Vagina (tissue), 2 donors: ENCODE measurements at regions not wholly inside any gene's neighbourhood (a gene's known extent, or its start where the extent isn't known, plus 50 kb on each side); places are given as distances from the start of the nearest gene placed in this dataset.

Experiments used
- DNase-seq, 2 donors: peaks; one replicate each; pipeline ENCODE4 v3.0.0-alpha.2; 2017; ENCODE audit errors: extremely low spot score in 2 of 2
- H3K27ac ChIP-seq: fragments of 200-600 bp; sonication (generic); one replicate; pipeline ENCODE4 v1.5.1; 2019
- H3K27me3 ChIP-seq: fragments of 200-600 bp; sonication (generic); one replicate; pipeline ENCODE4 v1.5.1; 2019
- H3K36me3 ChIP-seq, 2 donors: fragments of 200-600 bp; sonication (generic); one replicate each; pipeline ENCODE4 v1.5.1; 2017 to 2019
- H3K4me1 ChIP-seq: fragments of 200-600 bp; sonication (generic); one replicate; pipeline ENCODE4 v1.5.1; 2019
- H3K4me3 ChIP-seq, 2 donors: fragments of 200-600 bp; sonication (generic); 1 replicate in 1 of 2; 2 replicates in 1 of 2; pipeline ENCODE4 v1.5.1; 2016 to 2019
- H3K9me3 ChIP-seq: fragments of 200-600 bp; sonication (generic); one replicate; pipeline ENCODE4 v1.5.1; 2019
- CTCF ChIP-seq, 3 experiments: fragments of 450-650 bp in 2 of 3; fragments of 200-600 bp in 1 of 3; sonication (generic) in 1 of 3; IDR thresholded peaks; one replicate each; pipeline ENCODE4 v1.5.1; 2017 to 2019; ENCODE audit warnings: antibody characterized with exemption in 3 of 3, mild to moderate bottlenecking in 2 of 3, moderate library complexity in 2 of 3
- POLR2A ChIP-seq, 2 donors: fragments of 450-650 bp; IDR thresholded peaks; one replicate each; pipeline ENCODE4 v1.6.1; 2017; ENCODE audit warnings: antibody characterized with exemption in 2 of 2, mild to moderate bottlenecking in 2 of 2, moderate library complexity in 2 of 2
- POLR2AphosphoS5 ChIP-seq, 2 donors: sonication (generic); formaldehyde crosslinking; IDR thresholded peaks; one replicate each; pipeline ENCODE4 v1.9.0; 2017; ENCODE audit warnings: antibody characterized with exemption in 2 of 2, mild to moderate bottlenecking in 2 of 2, low read depth in 1 of 2; ENCODE audit not compliant: insufficient read depth in 1 of 2
- intact Hi-C: fragments of 100-400 bp; cut with DNase I; formaldehyde crosslinking; loops from one replicate; pipeline ENCODE4 v1.15.1; 2023

- no peaks in the 10 kb centered on the region for H3K27me3 ChIP-seq
- no peak for TF ChIP-seq POLR2A (IDR thresholded peaks at IDR 0.05)
- no peak for TF ChIP-seq POLR2AphosphoS5 (IDR thresholded peaks at IDR 0.05; ENCODE audit: insufficient read depth in 1 of 2, low read depth in 1 of 2)
- no peak for TF ChIP-seq CTCF (IDR thresholded peaks at IDR 0.05)
- intact Hi-C loops, result no loop called here
- H3K4me3 ChIP-seq, result no peak overlapping the region
- no peaks in the 10 kb centered on the region for H3K9me3 ChIP-seq
- H3K4me1 ChIP-seq, result no peaks in the 10 kb centered on the region
- H3K27ac ChIP-seq, result no peak overlapping the region
- peak in 1 of 2 donors; percentile 29 for DNase-seq
- no peaks in the 10 kb centered on the region for H3K36me3 ChIP-seq
Measured at GRCh38 chr5:38653389-38653788, 96.9 kb upstream of the LIFR start.

GRCh38 chr5:38655691-38656090 lies 99.2 kb upstream of the LIFR start:
- TF ChIP-seq CTCF (IDR thresholded peaks at IDR 0.05), result no peak
- no peak for TF ChIP-seq POLR2A (IDR thresholded peaks at IDR 0.05)
- no peak for TF ChIP-seq POLR2AphosphoS5 (IDR thresholded peaks at IDR 0.05; ENCODE audit: insufficient read depth in 1 of 2, low read depth in 1 of 2)
- Histone ChIP-seq H3K27ac (no peak overlapping the region), H3K36me3 (no peaks in the 10 kb centered on the region), H3K4me1 (no peaks in the 10 kb centered on the region), H3K27me3 (no peaks in the 10 kb centered on the region), H3K9me3 (no peaks in the 10 kb centered on the region), H3K4me3 (no peak overlapping the region)
- no peak for DNase-seq
- intact Hi-C loops, result no loop called here

- TF ChIP-seq POLR2AphosphoS5 (IDR thresholded peaks at IDR 0.05; ENCODE audit: insufficient read depth in 1 of 2, low read depth in 1 of 2) (no peak), POLR2A (IDR thresholded peaks at IDR 0.05) (no peak), CTCF (IDR thresholded peaks at IDR 0.05) (no peak)
- intact Hi-C loops, result no loop called here
- Histone ChIP-seq H3K27ac (no peak overlapping the region), H3K4me1 (no peaks in the 10 kb centered on the region), H3K4me3 (no peak overlapping the region), H3K9me3 (no peaks in the 10 kb centered on the region), H3K36me3 (no peaks in the 10 kb centered on the region), H3K27me3 (no peaks in the 10 kb centered on the region)
- DNase-seq, result no peak
Measured at GRCh38 chr5:38656568-38656967, 100.1 kb upstream of the LIFR start.

- DNase-seq, result no peak
- intact Hi-C loops, result no loop called here
- Histone ChIP-seq H3K9me3 (no peaks in the 10 kb centered on the region), H3K36me3 (no peaks in the 10 kb centered on the region), H3K27me3 (no peaks in the 10 kb centered on the region), H3K27ac (no peak overlapping the region), H3K4me1 (no peaks in the 10 kb centered on the region), H3K4me3 (no peak overlapping the region)
- TF ChIP-seq CTCF (IDR thresholded peaks at IDR 0.05), result no peak
- no peak for TF ChIP-seq POLR2AphosphoS5 (IDR thresholded peaks at IDR 0.05; ENCODE audit: insufficient read depth in 1 of 2, low read depth in 1 of 2)
- TF ChIP-seq POLR2A (IDR thresholded peaks at IDR 0.05), result no peak
Measured at GRCh38 chr5:38657020-38657419, 100.6 kb upstream of the LIFR start.

GRCh38 chr5:38660194-38660668 lies 103.8 kb upstream of the LIFR start:
- H3K36me3 ChIP-seq, result no peaks in the 10 kb centered on the region
- no peaks in the 10 kb centered on the region for H3K9me3 ChIP-seq
- intact Hi-C loops, result loop anchor here (10.0 kb wide), 1 partner anchor 225 kb away; no protein-coding TSS in a partner anchor
- peak overlapping the region in 1 of 2 donors; percentile 12 for H3K4me3 ChIP-seq
- TF ChIP-seq POLR2A (IDR thresholded peaks at IDR 0.05), result no peak
- no peak for TF ChIP-seq CTCF (IDR thresholded peaks at IDR 0.05)
- TF ChIP-seq POLR2AphosphoS5 (IDR thresholded peaks at IDR 0.05; ENCODE audit: insufficient read depth in 1 of 2, low read depth in 1 of 2), result no peak
- H3K27ac ChIP-seq, result no peak overlapping the region
- no peak for DNase-seq
- no peaks in the 10 kb centered on the region for H3K27me3 ChIP-seq
- H3K4me1 ChIP-seq, result no peaks in the 10 kb centered on the region
